HEK293T (cell line): ENCODE measurements at regions not wholly inside any gene's neighbourhood (a gene's known extent, or its start where the extent isn't known, plus 50 kb on each side); places are given as distances from the start of the nearest gene placed in this dataset.

Experiments used
- ELF4 ChIP-seq: fragments of 450-650 bp; IDR thresholded peaks from 2 replicates; pipeline ENCODE4 v1.6.1; 2017; ENCODE audit warnings: antibody characterized with exemption
- SP1 ChIP-seq: fragments of 450-650 bp; IDR thresholded peaks from 2 replicates; pipeline ENCODE4 v1.6.1; 2017
- SUZ12 ChIP-seq: fragments of 450-650 bp; IDR thresholded peaks from 2 replicates; pipeline ENCODE4 v1.6.1; 2016; ENCODE audit warnings: mild to moderate bottlenecking
- TARDBP ChIP-seq: fragments of 450-650 bp; IDR thresholded peaks from 2 replicates; pipeline ENCODE4 v1.6.1; 2016

DNA sequence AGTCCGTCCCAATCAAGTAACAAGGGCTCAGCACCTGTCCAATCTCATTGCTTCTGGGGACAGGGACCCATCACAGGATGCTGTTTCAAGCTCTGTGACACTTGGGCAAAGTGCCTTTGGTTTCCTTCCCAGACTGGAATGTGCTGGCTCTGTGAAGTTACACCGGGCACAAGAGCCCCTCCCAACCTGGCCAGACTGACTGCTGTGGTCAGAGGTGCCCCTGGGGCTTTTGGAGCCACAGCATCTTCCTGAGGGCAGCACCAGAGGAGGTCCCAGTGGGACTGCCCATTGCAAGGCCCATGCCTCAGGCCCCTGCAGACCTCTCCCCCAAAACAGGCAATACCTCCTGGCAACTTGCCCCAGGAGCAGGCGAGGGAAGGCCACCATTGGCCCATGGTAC is 155.2 kb upstream of the GRK3 start:
- TF ChIP-seq ELF4 (no peak), SUZ12 (no peak), TARDBP (no peak), SP1 (no peak)
